Effector memory CD4-positive, alpha-beta T cell (primary cell): ENCODE measurements at regions not wholly inside any gene's neighbourhood (a gene's known extent, or its start where the extent isn't known, plus 50 kb on each side); places are given as distances from the start of the nearest gene placed in this dataset.

Experiments used
- DNase-seq, 3 donors: peaks; one replicate each; pipeline ENCODE4 v3.0.0-alpha.2; 2020
- H3K27ac ChIP-seq: 2 replicates; pipeline ENCODE4 v1.7.0; 2013; ENCODE audit warnings: mild to moderate bottlenecking, low read length, moderate library complexity; ENCODE audit not compliant: insufficient read depth, poor library complexity, severe bottlenecking
- H3K27me3 ChIP-seq: replicated peaks from 2 replicates; pipeline ENCODE4 v1.7.0; 2013; ENCODE audit warnings: mild to moderate bottlenecking, low read length; ENCODE audit not compliant: insufficient read depth, control insufficient read depth, poor library complexity, severe bottlenecking
- H3K36me3 ChIP-seq: 2 replicates; pipeline ENCODE4 v1.7.0; 2013; ENCODE audit warnings: mild to moderate bottlenecking, low read length, moderate library complexity; ENCODE audit not compliant: control insufficient read depth, insufficient read depth
- H3K4me1 ChIP-seq: 2 replicates; pipeline ENCODE4 v1.7.0; 2013; ENCODE audit warnings: low read length, mild to moderate bottlenecking; ENCODE audit not compliant: control insufficient read depth, insufficient read depth, poor library complexity, severe bottlenecking
- H3K4me3 ChIP-seq: 2 replicates; pipeline ENCODE4 v1.7.0; 2013; ENCODE audit warnings: low read length, low read depth, mild to moderate bottlenecking; ENCODE audit not compliant: insufficient read depth, poor library complexity, severe bottlenecking
- H3K9me3 ChIP-seq: 2 replicates; pipeline ENCODE4 v1.7.0; 2013; ENCODE audit warnings: mild to moderate bottlenecking, low read length, moderate library complexity; ENCODE audit not compliant: control insufficient read depth

- Histone ChIP-seq H3K27ac (no peak overlapping the region), H3K4me1 (no peaks in the 10 kb centered on the region)
Measured at GRCh38 chr5:114208588-114208987, 153.3 kb upstream of the KCNN2 start.

GRCh38 chr5:114210662-114211061 lies 151.2 kb upstream of the KCNN2 start:
- H3K4me3 ChIP-seq = no peak overlapping the region
- no peaks in the 10 kb centered on the region for H3K4me1 ChIP-seq
- no peak overlapping the region for H3K27ac ChIP-seq
- no peaks in the 10 kb centered on the region for H3K36me3 ChIP-seq
- H3K27me3 ChIP-seq = no peaks in the 10 kb centered on the region
- H3K9me3 ChIP-seq = no peaks in the 10 kb centered on the region
- DNase-seq = no peak

More at GRCh38 chr5:114208588-114208987, 153.3 kb upstream of the KCNN2 start:
- Histone ChIP-seq H3K4me3 (no peak overlapping the region), H3K36me3 (no peaks in the 10 kb centered on the region), H3K9me3 (no peaks in the 10 kb centered on the region), H3K27me3 (no peaks in the 10 kb centered on the region)
- no peak for DNase-seq

DNA sequence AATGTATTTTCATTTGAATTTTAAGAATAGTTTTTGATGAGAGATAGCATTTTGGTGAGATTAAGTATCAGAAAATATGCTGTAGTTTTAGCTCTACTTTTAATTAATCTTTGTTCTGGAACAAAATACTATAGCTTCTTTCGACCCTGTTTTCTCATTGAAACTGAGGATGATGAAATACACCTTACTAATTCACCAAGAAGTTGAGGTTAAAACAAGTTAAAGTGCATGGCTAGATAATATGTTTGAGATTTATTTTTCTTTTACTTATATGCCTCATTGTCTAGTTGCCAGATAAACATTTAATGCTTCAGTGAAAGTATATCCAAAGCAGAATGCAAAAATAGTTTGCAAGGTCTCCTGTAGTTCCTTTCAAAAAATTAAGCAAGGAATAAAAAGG lies 140.1 kb upstream of the KCNN2 start:
- H3K4me3 ChIP-seq = no peak overlapping the region
- no peak for DNase-seq
- H3K9me3 ChIP-seq = no peaks in the 10 kb centered on the region
- no peaks in the 10 kb centered on the region for H3K27me3 ChIP-seq
- H3K4me1 ChIP-seq = no peaks in the 10 kb centered on the region
- H3K36me3 ChIP-seq = no peaks in the 10 kb centered on the region
- H3K27ac ChIP-seq = no peak overlapping the region

- no peak for DNase-seq
- no peaks in the 10 kb centered on the region for H3K4me1 ChIP-seq
- H3K36me3 ChIP-seq = no peaks in the 10 kb centered on the region
Measured at GRCh38 chr5:114223866-114224265, 138.0 kb upstream of the KCNN2 start.

GRCh38 chr5:114237766-114238165 lies 124.1 kb upstream of the KCNN2 start:
- Histone ChIP-seq H3K4me1 (no peaks in the 10 kb centered on the region), H3K9me3 (no peaks in the 10 kb centered on the region), H3K27ac (no peak overlapping the region), H3K4me3 (no peak overlapping the region), H3K27me3 (no peaks in the 10 kb centered on the region), H3K36me3 (no peaks in the 10 kb centered on the region)
- DNase-seq = no peak

More at GRCh38 chr5:114223866-114224265, 138.0 kb upstream of the KCNN2 start:
- Histone ChIP-seq H3K27me3 (no peaks in the 10 kb centered on the region), H3K4me3 (no peak overlapping the region), H3K9me3 (no peaks in the 10 kb centered on the region), H3K27ac (no peak overlapping the region)

DNA sequence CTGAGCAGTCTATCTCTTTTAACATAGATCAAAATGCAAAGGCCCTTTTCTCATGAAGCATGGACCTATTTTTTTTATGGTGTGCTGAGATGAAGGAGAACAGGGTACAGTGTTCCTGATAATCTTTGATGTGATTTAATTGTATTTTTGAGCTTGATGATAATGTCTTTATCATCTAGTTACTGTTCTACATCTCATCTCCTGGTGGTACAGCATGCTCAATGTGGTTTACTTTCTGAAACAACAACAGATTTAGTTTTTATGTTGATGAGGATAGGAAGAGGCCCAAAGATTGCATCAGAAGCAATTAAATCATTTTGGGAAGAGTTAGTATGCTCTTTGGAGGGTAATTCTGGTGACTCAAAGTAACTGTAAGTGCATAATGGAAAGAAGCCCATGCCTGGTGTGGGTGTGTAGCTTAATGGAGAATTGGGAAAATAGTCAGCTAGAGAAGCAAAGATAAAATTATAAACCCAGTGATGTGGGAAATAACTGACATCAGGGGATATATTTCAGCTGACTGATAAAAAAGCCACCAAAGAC lies 123.0 kb upstream of the KCNN2 start:
- Histone ChIP-seq H3K27ac (no peak overlapping the region), H3K4me1 (no peaks in the 10 kb centered on the region), H3K9me3 (no peaks in the 10 kb centered on the region), H3K4me3 (no peak overlapping the region), H3K27me3 (no peaks in the 10 kb centered on the region), H3K36me3 (no peaks in the 10 kb centered on the region)
- DNase-seq = no peak

- no peaks in the 10 kb centered on the region for H3K9me3 ChIP-seq
- H3K27ac ChIP-seq = no peak overlapping the region
- no peaks in the 10 kb centered on the region for H3K27me3 ChIP-seq
- H3K4me1 ChIP-seq = no peaks in the 10 kb centered on the region
- no peak for DNase-seq
- H3K4me3 ChIP-seq = no peak overlapping the region
- no peaks in the 10 kb centered on the region for H3K36me3 ChIP-seq
Measured at GRCh38 chr5:114243281-114243971, 118.4 kb upstream of the KCNN2 start.

GRCh38 chr5:114243972-114244317 lies 117.9 kb upstream of the KCNN2 start:
- H3K27me3 ChIP-seq = no peaks in the 10 kb centered on the region
- no peak overlapping the region for H3K27ac ChIP-seq
- no peak for DNase-seq
- no peaks in the 10 kb centered on the region for H3K9me3 ChIP-seq
- H3K4me3 ChIP-seq = no peak overlapping the region
- no peaks in the 10 kb centered on the region for H3K4me1 ChIP-seq
- H3K36me3 ChIP-seq = no peaks in the 10 kb centered on the region

DNA sequence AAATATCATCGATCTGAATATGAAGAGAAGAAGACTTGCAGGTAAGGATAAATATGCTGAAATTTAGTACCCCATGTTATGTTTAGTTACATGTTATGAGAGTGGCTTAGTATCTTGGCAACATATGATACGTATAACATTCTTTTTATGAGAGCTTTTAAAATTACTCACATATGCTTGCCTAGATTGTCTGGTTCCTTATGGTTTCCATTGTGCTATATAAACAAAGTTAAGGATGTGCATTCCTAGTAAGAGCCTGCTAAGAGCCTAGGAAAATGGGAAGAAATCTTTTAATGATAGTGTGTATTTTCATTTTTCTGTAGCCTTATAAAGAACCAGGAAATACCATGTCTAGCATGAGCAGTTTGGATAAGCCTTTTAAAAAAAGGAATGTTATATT lies 112.0 kb upstream of the KCNN2 start:
- no peaks in the 10 kb centered on the region for H3K36me3 ChIP-seq

DNA sequence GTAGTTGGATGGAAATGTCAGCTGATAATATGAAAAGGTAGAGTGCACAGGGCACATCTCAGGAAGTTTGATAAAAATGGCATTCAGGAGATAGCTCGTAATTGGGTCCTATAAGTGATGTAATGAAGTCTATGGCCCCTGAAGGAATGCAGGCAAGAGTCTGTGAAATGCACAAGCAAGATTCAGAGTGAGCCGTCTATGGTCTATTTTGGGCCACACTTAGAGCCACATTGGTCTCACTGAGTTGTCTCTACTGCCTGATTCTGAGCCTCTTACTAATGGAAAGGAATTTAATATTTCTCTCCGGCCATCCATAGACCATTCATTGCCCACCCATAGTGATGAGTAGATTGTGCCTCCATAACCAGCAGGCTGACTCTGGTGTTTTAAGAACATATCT lies 111.3 kb upstream of the KCNN2 start:
- H3K27ac ChIP-seq = no peak overlapping the region
- H3K27me3 ChIP-seq = no peaks in the 10 kb centered on the region
- H3K36me3 ChIP-seq = no peaks in the 10 kb centered on the region
- no peaks in the 10 kb centered on the region for H3K4me1 ChIP-seq
- no peak for DNase-seq
- H3K4me3 ChIP-seq = no peak overlapping the region
- no peaks in the 10 kb centered on the region for H3K9me3 ChIP-seq

More for the DNA sequence above, 112.0 kb upstream of the KCNN2 start:
- Histone ChIP-seq H3K4me1 (no peaks in the 10 kb centered on the region), H3K27ac (no peak overlapping the region), H3K27me3 (no peaks in the 10 kb centered on the region), H3K9me3 (no peaks in the 10 kb centered on the region), H3K4me3 (no peak overlapping the region)
- no peak for DNase-seq
